Stimulated activated CD4-positive, alpha-beta T cell treated with anti-CD3 and anti-CD28 coated beads, Interleukin-1b, Interleukin-23, amount 100 ng/mL, for 4 hours (primary cell): ENCODE measurements at regions not wholly inside any gene's neighbourhood (a gene's known extent, or its start where the extent isn't known, plus 50 kb on each side); places are given as distances from the start of the nearest gene placed in this dataset.

ENCODE experiments used
- DNase-seq, 2 donors: peaks; one replicate each; pipeline ENCODE4 v3.0.0-alpha.2; 2020; ENCODE audit warnings: low read depth in 2 of 2

GRCh38 chr22:48799227-48799970, 1028.3 kb downstream of the BRD1 start:
- DNase-seq: no peak

DNA sequence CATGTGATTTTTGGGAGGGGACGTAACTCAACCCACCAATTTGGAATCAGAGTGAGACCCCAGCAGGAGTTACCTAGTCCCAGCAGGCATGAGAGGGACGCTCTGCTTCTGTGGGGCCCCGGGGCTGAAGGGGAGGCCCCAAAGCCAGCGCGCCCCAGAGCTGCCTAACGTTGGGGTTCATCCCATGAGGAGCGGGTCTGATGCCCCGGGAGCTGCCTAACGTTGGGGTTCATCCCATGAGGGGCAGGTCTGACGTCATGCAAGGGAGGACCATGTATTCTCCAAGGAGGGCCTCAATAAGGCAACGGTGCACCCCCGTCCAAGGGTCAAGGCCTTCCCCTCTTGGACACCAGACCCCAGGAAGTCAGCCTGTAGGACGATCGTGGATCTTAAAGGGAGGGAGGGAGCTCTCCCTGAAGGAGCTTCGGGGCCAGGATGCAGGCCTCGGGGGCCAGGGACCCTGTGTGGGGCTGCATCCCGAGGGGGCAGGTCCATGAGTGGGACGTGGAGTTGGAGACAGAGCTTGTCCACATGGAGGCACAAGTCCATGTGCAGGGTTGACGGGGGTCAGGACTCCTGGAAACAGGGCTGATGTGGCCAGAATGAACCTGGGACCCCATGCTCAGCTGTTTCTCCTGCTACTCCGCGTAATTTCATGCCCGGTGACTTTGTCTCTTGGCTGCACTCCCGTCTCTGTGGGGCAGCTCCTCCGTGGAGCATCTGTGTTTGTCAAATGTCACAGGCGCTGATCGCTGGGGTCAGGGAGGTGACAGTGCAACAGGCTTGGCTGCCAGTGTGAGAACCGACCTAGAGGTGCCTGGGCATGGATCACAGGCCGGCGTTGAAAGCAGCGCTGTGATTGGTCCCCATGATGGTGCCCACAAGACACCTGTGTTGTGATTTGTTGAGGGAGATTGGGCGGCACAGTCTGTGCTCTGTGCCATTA, 1029.1 kb downstream of the BRD1 start:
- no peak for DNase-seq

GRCh38 chr22:48797731-48798130, 1029.9 kb downstream of the BRD1 start:
- DNase-seq: no peak

DNA sequence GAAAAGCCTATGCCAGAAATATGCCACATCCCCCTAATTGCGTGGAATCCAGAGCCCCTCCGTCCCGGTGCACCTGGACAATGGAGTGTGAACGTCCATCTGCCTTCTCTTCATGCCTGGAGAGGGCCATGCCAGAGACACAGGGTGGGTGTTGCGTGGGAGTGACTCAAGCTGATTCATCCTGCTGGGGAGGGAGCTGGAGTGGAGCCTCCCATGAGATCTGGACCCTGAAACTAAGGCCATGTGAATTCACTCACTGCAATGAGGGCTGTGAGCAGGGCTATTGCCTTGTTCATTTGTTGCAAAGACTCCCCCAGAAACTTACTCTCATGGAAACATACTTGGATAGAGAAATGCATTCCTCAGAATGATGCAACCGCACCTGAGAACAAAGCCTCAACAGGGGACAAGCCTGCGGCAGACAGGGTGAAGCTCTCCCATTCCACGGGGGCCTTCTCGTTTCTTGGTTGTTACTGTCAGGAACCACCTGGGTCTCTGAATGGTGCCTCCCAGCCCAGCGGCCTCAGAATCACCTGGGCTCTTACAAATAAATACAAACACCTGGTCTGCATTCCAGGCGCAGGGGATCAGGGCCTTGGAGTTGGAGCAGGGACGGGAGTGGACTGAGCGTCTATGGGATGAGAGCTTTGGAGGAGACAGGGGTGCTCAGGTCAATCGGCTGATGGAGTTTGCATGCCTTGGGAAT, 1031.2 kb downstream of the BRD1 start:
- no peak for DNase-seq

- no peak for DNase-seq
Observed at GRCh38 chr22:48795664-48796063, 1032.0 kb downstream of the BRD1 start.

- no peak for DNase-seq
Observed at GRCh38 chr22:48794906-48795305, 1032.8 kb downstream of the BRD1 start.

- no peak for DNase-seq
Observed at GRCh38 chr22:48793949-48794348, 1033.7 kb downstream of the BRD1 start.

DNA sequence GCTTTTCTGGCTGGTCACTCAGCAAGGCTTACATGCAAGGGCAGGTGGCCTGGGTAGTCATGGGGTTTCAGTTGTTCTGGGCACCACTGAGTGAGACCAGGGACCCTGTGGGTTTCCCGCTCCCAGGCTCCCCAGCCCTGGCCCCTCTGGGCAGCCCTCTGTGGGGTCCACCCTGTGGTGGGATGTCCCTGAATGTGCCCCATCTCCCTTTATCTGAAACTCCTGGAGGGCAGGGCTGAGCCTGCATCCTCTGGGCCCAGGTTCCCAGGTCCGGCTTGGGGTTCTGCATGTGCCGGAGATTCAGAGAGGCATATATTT, 1041.0 kb downstream of the BRD1 start:
- DNase-seq: no peak

GRCh38 chr22:48785792-48786678, 1041.6 kb downstream of the BRD1 start:
- DNase-seq: no peak

GRCh38 chr22:48784701-48785503, 1042.8 kb downstream of the BRD1 start:
- DNase-seq: no peak

- DNase-seq: no peak
Observed at GRCh38 chr22:48783821-48784266, 1043.8 kb downstream of the BRD1 start.

DNA sequence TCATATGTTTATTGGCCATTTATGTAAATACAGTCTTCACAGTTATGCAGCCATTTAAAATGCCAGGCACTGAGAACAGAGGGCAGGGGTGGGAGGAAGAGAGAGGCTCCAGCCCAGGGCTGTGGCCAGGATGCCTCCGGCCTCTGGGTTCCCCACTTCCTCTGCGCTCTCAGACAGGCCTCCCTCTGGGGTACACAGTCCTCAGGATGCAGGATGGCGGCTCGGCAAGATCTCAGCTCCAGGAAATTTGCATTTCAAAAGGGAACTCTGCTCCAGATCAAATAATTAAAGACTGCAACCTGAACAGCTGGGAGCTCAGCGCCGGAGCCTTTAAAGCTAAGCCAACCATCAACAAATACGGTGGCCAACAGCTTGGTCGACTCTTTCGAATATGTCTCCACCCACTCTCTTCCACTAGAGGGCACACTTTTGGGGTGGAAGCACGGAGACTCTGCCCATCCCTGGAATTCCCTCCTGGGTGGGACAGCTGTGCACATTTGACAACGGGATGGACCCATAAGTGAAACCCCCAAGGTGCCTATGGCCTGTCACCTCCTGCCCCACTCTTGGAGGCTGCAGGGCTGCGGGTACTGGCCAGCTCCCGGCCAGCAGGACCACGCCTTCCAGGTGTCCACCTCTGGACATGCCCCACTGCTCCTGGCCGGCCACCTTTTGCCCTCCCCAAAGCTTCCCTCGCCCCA, 1044.7 kb downstream of the BRD1 start:
- DNase-seq: no peak

- no peak for DNase-seq
Observed at GRCh38 chr22:48782326-48782725, 1045.3 kb downstream of the BRD1 start.

DNA sequence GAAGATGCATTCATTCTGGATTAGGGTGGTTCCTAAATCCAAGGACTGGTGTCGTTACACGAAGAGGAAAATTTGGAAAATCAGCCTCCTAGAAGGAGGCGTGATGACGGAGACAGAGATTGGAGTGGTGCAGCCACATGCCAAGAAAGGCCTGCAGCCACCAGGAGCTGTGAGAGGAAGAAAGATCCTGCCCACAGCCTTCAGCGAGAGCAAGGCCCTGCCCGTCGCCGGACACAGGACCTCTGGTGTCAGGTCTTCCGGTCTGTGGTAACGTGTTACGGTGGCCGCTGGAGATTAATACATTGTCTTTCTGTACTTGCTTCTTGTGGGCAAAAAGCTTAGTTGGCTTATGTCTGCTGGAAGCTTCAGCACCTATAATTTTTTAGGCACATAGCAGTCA, 1045.8 kb downstream of the BRD1 start:
- no peak for DNase-seq

DNA sequence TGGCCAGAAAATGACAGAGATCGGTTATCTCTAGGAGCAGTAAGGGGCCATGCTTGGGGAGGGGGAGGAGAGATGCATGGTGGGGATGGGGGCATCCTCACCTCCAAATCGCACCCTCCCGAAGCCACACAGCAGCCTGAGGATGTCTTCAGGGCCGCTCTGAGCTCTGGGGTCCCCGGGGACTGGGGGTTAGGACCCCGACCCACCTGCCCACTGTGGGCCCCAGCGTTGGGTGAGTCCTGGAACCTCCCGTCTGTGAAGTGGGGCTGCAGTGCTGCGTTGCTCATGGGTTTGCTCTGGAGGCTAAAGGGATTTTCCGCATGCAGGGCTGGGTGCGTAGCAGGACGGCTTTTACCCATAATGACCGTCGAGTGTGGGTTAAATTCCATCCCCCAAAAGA, 1046.3 kb downstream of the BRD1 start:
- DNase-seq: no peak

- no peak for DNase-seq
Observed at GRCh38 chr22:48780597-48781277, 1046.9 kb downstream of the BRD1 start.

- no peak for DNase-seq
Observed at GRCh38 chr22:48779661-48780596, 1047.7 kb downstream of the BRD1 start.

DNA sequence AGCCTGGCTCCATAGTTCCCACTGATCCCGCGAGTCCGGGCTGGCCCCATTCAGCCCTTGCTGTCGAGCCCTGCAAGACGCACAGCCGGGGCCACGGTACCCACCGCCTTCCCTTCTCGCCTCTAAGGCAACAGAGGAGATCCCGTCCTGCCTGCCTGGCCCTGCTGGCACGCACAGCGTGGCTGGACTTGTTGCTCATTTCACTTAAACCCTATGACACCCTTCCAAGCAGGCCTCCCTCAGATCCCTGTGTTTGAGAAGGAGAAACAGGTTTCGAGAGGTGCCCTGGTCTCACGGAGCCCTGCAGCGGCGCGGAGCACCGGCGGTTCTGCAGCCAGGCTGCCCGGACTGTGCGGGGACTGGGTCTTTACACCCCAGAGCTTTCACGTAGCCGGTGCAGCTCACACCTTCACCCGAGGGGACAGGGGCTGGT, 1048.4 kb downstream of the BRD1 start:
- no peak for DNase-seq
